Central memory CD8-positive, alpha-beta T cell (primary cell): ENCODE measurements at regions not wholly inside any gene's neighbourhood (a gene's known extent, or its start where the extent isn't known, plus 50 kb on each side); places are given as distances from the start of the nearest gene placed in this dataset.

ENCODE experiments used
- ATAC-seq: fragments of 150-1000 bp; cut with Tn5 transposase; replicated peaks from 2 replicates; pipeline ENCODE4 v1.10.0; 2022; ENCODE audit warnings: mild to moderate bottlenecking, moderate FRiP score, moderate number of reproducible peaks; ENCODE audit not compliant: poor library complexity, severe bottlenecking; ENCODE audit errors: extremely low read depth
- DNase-seq, 2 donors: peaks; one replicate each; pipeline ENCODE4 v3.0.0; 2021; ENCODE audit warnings: low spot score in 2 of 2
- H3K27ac Mint-ChIP-seq: one replicate; pipeline ENCODE4 v1.8.0; 2022; ENCODE audit warnings: low read depth, mild to moderate bottlenecking, moderate library complexity, mixed read lengths
- H3K27me3 Mint-ChIP-seq: one replicate; pipeline ENCODE4 v1.8.0; 2022; ENCODE audit warnings: mixed read lengths
- H3K36me3 Mint-ChIP-seq: one replicate; pipeline ENCODE4 v1.8.0; 2022; ENCODE audit warnings: mild to moderate bottlenecking, moderate library complexity, mixed read lengths; ENCODE audit not compliant: insufficient read depth
- H3K4me1 Mint-ChIP-seq: one replicate; pipeline ENCODE4 v1.8.0; 2022; ENCODE audit warnings: mixed read lengths
- H3K4me3 Mint-ChIP-seq: one replicate; pipeline ENCODE4 v1.8.0; 2022; ENCODE audit warnings: mild to moderate bottlenecking, moderate library complexity, mixed read lengths
- H3K9me3 Mint-ChIP-seq: one replicate; pipeline ENCODE4 v1.8.0; 2022; ENCODE audit warnings: mixed read lengths

GRCh38 chr5:13640270-13640669 is 304.2 kb downstream of the DNAH5 start:
- no peak overlapping the region for H3K4me3 Mint-ChIP-seq
- ATAC-seq, result no peak
- no peak overlapping the region for H3K27ac Mint-ChIP-seq
- DNase-seq, result no peak
- no peaks in the 10 kb centered on the region for H3K36me3 Mint-ChIP-seq
- H3K9me3 Mint-ChIP-seq, result peaks cover 23% of the 10 kb centered on the region
- no peaks in the 10 kb centered on the region for H3K4me1 Mint-ChIP-seq
- H3K27me3 Mint-ChIP-seq, result no peaks in the 10 kb centered on the region

GRCh38 chr5:13632676-13633075 is 311.8 kb downstream of the DNAH5 start:
- Mint-ChIP-seq H3K4me1 (no peaks in the 10 kb centered on the region), H3K27ac (no peak overlapping the region), H3K4me3 (no peak overlapping the region), H3K36me3 (no peaks in the 10 kb centered on the region), H3K9me3 (peaks cover 28% of the 10 kb centered on the region), H3K27me3 (no peaks in the 10 kb centered on the region)
- ATAC-seq (no peak), DNase-seq (no peak)

GRCh38 chr5:13629218-13629617 is 315.3 kb downstream of the DNAH5 start:
- ATAC-seq (no peak), DNase-seq (no peak)
- peaks cover 19% of the 10 kb centered on the region for H3K9me3 Mint-ChIP-seq
- H3K36me3 Mint-ChIP-seq, result no peaks in the 10 kb centered on the region
- H3K4me3 Mint-ChIP-seq, result no peak overlapping the region
- no peak overlapping the region for H3K27ac Mint-ChIP-seq
- no peaks in the 10 kb centered on the region for H3K4me1 Mint-ChIP-seq
- H3K27me3 Mint-ChIP-seq, result no peaks in the 10 kb centered on the region

GRCh38 chr5:13627673-13628454 is 316.6 kb downstream of the DNAH5 start:
- H3K9me3 Mint-ChIP-seq, result peaks cover 17% of the 10 kb centered on the region
- no peaks in the 10 kb centered on the region for H3K27me3 Mint-ChIP-seq
- no peaks in the 10 kb centered on the region for H3K4me1 Mint-ChIP-seq
- no peak overlapping the region for H3K4me3 Mint-ChIP-seq
- DNase-seq (no peak), ATAC-seq (no peak)
- H3K27ac Mint-ChIP-seq, result no peak overlapping the region
- H3K36me3 Mint-ChIP-seq, result no peaks in the 10 kb centered on the region

GRCh38 chr5:13625616-13626198 is 318.8 kb downstream of the DNAH5 start:
- Mint-ChIP-seq H3K36me3 (no peaks in the 10 kb centered on the region), H3K27me3 (no peaks in the 10 kb centered on the region), H3K4me3 (no peak overlapping the region), H3K4me1 (no peaks in the 10 kb centered on the region), H3K27ac (no peak overlapping the region), H3K9me3 (peaks cover 17% of the 10 kb centered on the region)
- DNase-seq (no peak), ATAC-seq (no peak)

GRCh38 chr5:13624283-13625074 is 320.0 kb downstream of the DNAH5 start:
- Mint-ChIP-seq H3K4me3 (no peak overlapping the region), H3K9me3 (peaks cover 11% of the 10 kb centered on the region), H3K4me1 (no peaks in the 10 kb centered on the region), H3K36me3 (no peaks in the 10 kb centered on the region), H3K27me3 (no peaks in the 10 kb centered on the region), H3K27ac (no peak overlapping the region)
- ATAC-seq (no peak), DNase-seq (no peak)

GRCh38 chr5:13613621-13614020 is 330.9 kb downstream of the DNAH5 start:
- ATAC-seq (no peak), DNase-seq (no peak)
- H3K36me3 Mint-ChIP-seq, result no peaks in the 10 kb centered on the region
- no peaks in the 10 kb centered on the region for H3K27me3 Mint-ChIP-seq
- H3K9me3 Mint-ChIP-seq, result peaks cover 18% of the 10 kb centered on the region
- no peaks in the 10 kb centered on the region for H3K4me1 Mint-ChIP-seq
- H3K4me3 Mint-ChIP-seq, result no peak overlapping the region
- no peak overlapping the region for H3K27ac Mint-ChIP-seq

- H3K4me3 Mint-ChIP-seq, result no peak overlapping the region
Measured at GRCh38 chr5:13611604-13612003, 332.9 kb downstream of the DNAH5 start.

GRCh38 chr5:13609504-13609903 is 335.0 kb downstream of the DNAH5 start:
- DNase-seq, result no peak
- H3K4me1 Mint-ChIP-seq, result no peaks in the 10 kb centered on the region
- H3K27ac Mint-ChIP-seq, result no peak overlapping the region
- H3K36me3 Mint-ChIP-seq, result no peaks in the 10 kb centered on the region
- H3K9me3 Mint-ChIP-seq, result peaks cover 4% of the 10 kb centered on the region
- H3K4me3 Mint-ChIP-seq, result no peak overlapping the region
- H3K27me3 Mint-ChIP-seq, result no peaks in the 10 kb centered on the region
- no peak for ATAC-seq

More at GRCh38 chr5:13611604-13612003, 332.9 kb downstream of the DNAH5 start:
- Mint-ChIP-seq H3K27ac (no peak overlapping the region), H3K36me3 (no peaks in the 10 kb centered on the region), H3K9me3 (peaks cover 18% of the 10 kb centered on the region), H3K4me1 (no peaks in the 10 kb centered on the region), H3K27me3 (no peaks in the 10 kb centered on the region)
- no peak for ATAC-seq
- DNase-seq, result no peak

GRCh38 chr5:13606051-13606450 is 338.4 kb downstream of the DNAH5 start:
- no peaks in the 10 kb centered on the region for H3K27me3 Mint-ChIP-seq
- H3K4me3 Mint-ChIP-seq, result no peak overlapping the region
- H3K27ac Mint-ChIP-seq, result no peak overlapping the region
- H3K36me3 Mint-ChIP-seq, result no peaks in the 10 kb centered on the region
- H3K9me3 Mint-ChIP-seq, result peaks cover 13% of the 10 kb centered on the region
- ATAC-seq (no peak), DNase-seq (no peak)
- no peaks in the 10 kb centered on the region for H3K4me1 Mint-ChIP-seq

GRCh38 chr5:13601112-13601511 is 343.4 kb downstream of the DNAH5 start:
- Mint-ChIP-seq H3K4me3 (no peak overlapping the region), H3K36me3 (no peaks in the 10 kb centered on the region), H3K27me3 (no peaks in the 10 kb centered on the region), H3K9me3 (peaks cover 13% of the 10 kb centered on the region), H3K27ac (no peak overlapping the region), H3K4me1 (no peaks in the 10 kb centered on the region)
- no peak for DNase-seq
- ATAC-seq, result no peak

GRCh38 chr5:13595978-13596377 is 348.5 kb downstream of the DNAH5 start:
- Mint-ChIP-seq H3K27ac (no peak overlapping the region), H3K4me3 (no peak overlapping the region), H3K4me1 (no peaks in the 10 kb centered on the region), H3K27me3 (no peaks in the 10 kb centered on the region), H3K36me3 (no peaks in the 10 kb centered on the region), H3K9me3 (peaks cover 27% of the 10 kb centered on the region)
- ATAC-seq (no peak), DNase-seq (no peak)

- Mint-ChIP-seq H3K9me3 (peaks cover 31% of the 10 kb centered on the region), H3K27me3 (no peaks in the 10 kb centered on the region), H3K36me3 (no peaks in the 10 kb centered on the region), H3K27ac (no peak overlapping the region), H3K4me3 (no peak overlapping the region), H3K4me1 (no peaks in the 10 kb centered on the region)
- DNase-seq (no peak), ATAC-seq (no peak)
Measured at GRCh38 chr5:13591621-13592020, 352.9 kb downstream of the DNAH5 start.
